ENCODE measurements at regions not wholly inside any gene's neighbourhood (a gene's known extent, or its start where the extent isn't known, plus 50 kb on each side); places are given as distances from the start of the nearest gene placed in this dataset.
"Not testable (repeated sequence)": the region's sequence is repeated elsewhere in the genome, so short reads cannot be mapped to it uniquely, and the experiment has no call there.

DNA sequence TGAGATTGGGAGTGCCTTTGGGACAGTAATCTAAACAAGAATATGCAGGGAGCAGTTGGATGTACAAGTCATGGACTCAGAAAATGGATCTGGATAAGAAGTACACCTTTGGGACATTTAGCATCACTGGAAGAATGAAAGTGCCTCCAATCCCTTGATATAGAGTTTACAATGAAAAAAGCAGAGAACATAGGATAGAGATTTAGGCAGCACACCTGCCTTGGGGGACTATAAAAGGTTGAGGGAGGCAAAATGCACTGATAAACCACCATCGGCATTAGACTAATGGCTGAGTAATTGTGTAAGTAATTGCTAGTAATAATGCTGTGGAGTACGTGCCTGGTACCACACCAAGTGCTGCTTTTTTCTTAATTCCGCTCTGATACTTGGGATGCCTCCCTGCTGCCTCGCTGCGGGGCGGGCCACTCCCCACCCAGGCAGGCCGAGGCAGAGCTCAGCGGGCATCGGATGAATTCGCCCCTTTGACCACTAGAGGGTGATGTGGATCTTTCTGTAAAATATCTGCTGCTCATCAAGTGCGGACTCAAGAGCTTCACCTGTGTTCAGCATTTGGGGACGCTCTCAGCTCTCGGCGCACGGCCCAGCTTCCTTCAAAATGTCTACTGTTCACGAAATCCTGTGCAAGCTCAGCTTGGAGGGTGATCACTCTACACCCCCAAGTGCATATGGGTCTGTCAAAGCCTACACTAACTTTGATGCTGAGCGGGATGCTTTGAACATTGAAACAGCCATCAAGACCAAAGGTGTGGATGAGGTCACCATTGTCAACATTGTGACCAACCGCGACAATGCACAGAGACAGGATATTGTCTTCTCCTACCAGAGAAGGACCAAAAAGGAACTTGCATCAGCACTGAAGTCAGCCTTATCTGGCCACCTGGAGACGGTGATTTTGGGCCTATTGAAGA is 99.9 kb downstream of the ANKRD18B start:
- peak; percentile 25 to 35 for DNase-seq (ENCODE audit: low read depth in 2 of 2)

DNA sequence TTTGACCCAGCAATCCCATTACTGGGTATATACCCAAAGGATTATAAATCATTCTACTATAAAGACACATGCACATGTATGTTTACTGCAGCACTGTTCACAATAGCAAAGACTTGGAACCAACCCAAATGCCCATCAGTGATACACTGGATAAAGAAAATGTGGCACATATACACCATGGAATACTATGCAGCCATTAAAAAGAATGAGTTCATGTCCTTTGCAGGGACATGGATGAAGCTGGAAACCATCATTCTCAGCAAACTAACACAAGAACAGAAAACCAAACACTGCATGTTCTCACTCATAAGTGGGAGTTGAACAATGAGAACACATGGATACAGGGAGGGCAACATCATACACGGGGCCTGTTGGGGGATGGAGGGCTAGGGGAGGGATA is 104.3 kb downstream of the ANKRD18B start:
- not testable (repeated sequence) for DNase-seq (ENCODE audit: low read depth in 2 of 2)

DNA sequence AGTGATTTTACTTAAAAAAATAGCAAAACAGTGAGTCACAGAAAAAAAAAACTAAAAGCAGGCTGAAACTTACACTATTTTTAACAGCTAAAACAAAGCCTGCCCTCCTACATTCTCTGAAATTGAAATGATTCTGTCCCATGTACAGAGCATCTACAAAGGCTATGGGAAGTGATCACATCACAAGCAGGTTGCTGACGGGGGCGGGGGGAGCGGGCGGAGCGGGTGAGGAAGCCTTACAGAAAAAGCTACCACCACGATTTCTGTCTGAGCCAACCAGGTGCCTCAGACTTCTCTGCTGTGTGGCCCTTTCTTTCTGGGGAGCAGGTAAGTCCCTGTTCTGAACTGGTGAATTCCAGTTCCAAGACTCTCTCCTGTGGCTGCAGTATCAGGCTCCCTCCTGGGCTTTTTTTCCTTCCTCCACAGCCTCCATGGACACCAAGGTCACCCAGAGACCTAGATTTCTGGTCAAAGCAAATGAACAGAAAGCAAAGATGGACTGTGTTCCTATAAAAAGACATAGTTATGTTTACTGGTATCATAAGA is 104.9 kb downstream of the ANKRD18B start:
- DNase-seq (ENCODE audit: low read depth in 2 of 2) = no peak

DNA sequence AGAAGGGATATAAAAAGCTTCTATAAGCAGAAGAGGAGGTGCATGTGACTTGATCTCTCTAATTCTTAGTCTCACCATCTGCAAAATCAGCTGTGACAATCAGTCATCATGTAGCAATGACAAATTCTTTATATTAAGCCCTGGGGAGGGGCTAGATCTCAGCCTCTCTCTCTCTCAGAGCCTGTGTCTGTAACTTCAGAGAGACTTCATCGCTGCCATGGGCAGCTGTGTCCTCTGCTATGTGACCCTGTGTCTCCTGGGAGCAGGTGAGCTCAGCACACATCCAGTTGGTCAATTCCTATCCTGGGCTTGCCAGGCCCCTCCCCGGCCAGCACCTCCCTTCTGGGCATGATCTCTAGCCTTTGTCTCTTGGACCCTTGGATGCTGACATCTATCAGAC is 109.6 kb downstream of the ANKRD18B start:
- no peak for DNase-seq (ENCODE audit: low read depth in 2 of 2)

DNA sequence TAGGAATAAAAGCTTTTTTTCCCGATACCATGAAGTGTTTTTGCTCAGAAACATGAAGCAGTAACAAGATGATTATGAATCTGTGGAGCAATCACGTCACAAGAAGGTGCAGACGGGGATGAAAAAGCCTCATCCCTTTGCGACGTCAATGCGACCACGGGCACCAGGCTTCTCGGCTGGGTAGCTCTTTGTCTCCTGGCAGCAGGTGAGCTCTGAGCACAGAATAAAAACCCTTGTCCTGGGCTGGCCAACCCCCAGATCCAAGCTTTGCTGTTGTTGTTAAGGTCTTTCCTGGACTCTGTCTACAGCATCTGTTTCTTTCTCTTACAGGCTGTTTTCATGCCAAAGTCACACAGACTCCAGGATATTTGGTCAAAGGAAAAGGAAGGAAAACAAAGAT is 113.8 kb downstream of the ANKRD18B start:
- no peak for DNase-seq (ENCODE audit: low read depth in 2 of 2)

DNA sequence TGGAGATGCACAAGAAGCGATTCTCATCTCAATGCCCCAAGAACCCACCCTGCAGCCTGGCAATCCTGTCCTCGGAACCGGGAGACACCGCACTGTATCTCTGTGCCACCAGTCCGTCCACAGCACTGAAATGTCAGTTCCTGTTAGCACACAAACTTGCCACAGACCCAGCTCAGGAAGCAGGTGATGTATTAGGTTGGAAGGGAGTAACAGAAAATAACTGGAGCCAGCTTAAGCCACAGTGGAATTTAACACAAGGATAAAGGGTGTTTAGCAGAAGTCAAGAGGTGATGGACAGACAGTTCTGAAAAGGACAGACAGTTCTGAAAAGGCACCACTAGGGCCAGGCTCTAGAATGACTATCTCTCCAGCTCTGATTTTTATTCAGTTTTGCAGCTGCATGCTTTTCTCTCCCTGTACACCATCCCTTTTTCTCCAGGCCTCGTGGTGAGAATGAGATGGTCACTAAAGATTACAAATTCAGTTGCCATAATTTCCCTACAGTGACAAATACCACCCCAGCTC is 114.4 kb downstream of the ANKRD18B start:
- DNase-seq (ENCODE audit: low read depth in 2 of 2) = no peak

DNA sequence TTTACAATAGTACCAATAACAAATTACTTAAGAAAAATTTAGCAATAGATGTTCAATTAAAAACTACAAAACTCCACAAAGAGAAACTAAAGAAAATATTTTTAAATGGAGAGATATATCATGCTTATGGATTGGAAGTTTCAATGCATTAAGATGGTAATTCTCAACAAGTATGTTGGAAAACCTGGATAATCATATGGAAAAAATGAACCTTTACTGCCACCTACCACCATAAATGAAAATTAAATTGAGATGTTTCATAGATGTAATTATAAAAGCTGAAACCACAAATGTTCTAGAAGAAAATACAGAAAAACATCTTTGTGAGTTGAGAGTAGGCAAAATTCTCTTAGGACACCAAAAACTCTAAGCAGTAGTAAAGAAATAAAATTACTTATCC is 121.7 kb downstream of the ANKRD18B start:
- DNase-seq (ENCODE audit: low read depth in 2 of 2) = no peak

DNA sequence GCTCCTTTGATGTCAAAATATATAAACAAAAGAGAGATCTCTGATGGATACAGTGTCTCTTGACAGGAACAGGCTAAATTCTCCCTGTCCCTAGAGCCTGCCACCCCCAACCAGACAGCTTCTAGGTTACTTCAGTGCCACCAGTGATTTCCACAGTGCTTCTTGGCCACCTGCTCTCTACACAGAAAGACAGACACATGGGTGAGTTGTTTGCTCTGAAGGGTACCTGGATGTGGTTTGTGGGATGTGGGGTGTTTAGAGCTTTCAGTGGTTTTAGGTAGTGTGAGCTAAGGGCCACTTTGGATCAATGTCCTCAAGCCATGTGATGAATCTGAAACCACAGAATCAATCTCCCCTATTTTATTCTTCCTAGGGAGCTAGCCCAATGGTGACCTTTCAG is 125.4 kb downstream of the ANKRD18B start:
- DNase-seq (ENCODE audit: low read depth in 2 of 2) = no peak

DNA sequence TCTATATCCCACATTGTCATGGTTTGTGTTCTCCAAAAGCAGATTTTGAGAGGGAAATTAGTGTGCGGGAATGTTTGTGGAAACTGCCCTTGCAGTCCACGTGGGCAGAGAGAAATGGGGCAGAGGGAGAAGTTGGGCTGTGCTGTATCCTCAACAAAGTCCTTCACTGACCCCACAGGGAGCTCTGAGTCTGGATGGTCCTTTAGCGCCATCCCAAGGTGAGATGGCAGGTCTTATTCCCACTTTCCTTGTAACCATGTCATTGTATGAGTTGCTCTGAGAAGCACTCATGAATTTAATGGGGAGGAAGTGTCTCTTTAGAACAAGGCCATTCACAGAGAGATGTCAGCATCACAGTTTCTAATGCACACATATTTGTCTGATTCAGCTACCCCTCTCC is 127.1 kb downstream of the ANKRD18B start:
- DNase-seq (ENCODE audit: low read depth in 2 of 2) = no peak

DNA sequence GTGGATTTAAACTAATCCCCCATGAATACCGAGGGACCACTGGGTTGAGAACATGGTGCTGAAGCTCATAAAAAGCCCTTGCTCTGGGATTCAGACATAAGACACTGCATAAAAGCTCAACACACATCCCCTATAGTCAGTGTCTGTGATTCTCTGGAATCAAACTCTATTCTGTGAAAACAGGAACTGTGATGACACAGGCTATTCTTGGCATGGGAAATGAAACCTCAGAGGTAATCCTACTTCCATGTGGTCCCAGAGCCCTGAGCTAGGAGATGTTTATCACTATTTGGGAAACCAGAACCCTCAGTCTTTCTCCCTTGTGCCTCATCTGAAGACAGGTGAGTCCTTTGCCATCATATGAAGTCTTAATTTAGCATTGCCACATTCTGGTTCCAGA is 135.4 kb upstream of the PRSS3 start:
- DNase-seq (ENCODE audit: low read depth in 2 of 2) = no peak

DNA sequence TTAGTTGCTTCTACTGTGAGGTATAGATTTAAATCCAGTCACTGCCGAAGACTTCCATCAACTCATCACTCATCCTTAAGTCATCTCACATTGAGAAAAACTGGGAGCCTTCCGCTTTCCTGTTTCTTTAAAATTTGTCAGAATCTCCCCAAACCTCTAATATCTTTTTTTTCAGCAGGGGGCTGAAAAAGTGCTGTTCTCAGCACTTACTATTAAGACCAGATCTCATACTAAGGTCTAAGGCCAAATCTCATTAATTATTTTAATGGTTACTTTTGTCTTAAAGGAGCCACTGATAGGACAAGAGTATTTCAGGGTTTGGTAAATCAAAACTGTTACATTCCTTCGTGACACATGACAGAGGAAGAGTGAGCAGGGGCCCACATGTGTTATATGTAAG is 134.6 kb upstream of the PRSS3 start:
- no peak for DNase-seq (ENCODE audit: low read depth in 2 of 2)

DNA sequence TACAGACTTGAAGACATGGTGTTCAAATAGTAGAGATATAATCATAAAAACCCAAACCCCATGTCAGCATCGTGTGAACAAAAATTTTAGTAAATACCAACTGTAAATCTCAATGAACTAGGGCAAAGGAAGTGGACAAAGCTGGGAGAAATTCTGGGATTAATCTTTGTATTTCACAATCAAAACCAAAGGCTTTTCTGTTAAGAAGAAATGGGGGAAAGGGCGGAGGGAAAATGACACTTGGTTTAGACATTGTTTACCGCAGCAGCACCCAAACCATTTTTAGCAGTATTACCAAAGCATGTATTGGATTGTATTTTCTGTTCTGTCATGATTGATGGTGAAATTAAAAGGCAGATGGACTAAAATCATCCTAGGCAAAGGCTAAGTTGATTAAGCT is 134.2 kb upstream of the PRSS3 start:
- no peak for DNase-seq (ENCODE audit: low read depth in 2 of 2)

DNA sequence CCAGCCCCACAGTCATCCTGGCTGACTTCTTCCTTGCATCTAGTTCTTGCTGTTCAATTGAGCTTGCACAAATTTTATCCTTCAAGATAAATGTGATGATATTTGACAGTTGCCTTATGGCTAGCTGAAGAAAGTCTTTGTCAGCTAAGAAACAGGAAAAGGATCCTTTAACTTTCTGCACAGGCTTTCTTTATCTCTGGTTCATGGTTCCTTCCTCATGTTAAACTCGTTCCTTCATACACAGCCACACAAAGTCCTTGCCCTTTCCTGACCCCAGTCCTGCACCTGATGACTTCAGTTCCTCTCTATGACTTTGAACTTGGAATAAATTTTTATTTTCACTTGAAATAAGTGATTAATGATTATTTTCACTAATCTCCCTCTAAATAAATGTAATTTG is 132.5 kb upstream of the PRSS3 start:
- no peak for DNase-seq (ENCODE audit: low read depth in 2 of 2)

DNA sequence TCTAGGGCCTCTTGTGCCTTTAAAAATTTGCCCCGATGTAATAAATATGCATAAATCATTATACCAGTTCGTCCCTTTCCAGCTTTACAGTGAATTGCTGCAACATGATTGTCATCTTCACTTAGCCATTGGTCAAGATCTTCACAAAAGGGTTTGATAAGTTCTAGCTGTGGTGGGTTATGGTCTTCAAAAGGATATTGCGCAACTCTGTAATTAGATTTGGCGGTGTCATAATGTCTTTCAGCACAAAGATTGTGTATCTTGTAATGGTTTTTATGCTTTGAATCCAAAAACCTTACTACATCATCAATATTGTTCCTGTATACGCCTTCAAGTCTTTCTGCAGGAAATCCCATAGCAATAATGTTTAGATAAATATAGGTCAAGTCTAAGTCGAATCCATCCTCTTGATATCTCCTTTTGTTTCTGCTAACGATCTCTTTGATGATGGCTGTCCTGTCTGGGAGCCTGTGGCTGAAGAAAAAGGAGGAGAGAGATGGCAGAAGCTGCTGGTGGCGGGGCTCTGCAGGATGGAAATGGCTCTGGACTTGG is 119.1 kb upstream of the PRSS3 start:
- not testable (repeated sequence) for DNase-seq (ENCODE audit: low read depth in 2 of 2)

DNA sequence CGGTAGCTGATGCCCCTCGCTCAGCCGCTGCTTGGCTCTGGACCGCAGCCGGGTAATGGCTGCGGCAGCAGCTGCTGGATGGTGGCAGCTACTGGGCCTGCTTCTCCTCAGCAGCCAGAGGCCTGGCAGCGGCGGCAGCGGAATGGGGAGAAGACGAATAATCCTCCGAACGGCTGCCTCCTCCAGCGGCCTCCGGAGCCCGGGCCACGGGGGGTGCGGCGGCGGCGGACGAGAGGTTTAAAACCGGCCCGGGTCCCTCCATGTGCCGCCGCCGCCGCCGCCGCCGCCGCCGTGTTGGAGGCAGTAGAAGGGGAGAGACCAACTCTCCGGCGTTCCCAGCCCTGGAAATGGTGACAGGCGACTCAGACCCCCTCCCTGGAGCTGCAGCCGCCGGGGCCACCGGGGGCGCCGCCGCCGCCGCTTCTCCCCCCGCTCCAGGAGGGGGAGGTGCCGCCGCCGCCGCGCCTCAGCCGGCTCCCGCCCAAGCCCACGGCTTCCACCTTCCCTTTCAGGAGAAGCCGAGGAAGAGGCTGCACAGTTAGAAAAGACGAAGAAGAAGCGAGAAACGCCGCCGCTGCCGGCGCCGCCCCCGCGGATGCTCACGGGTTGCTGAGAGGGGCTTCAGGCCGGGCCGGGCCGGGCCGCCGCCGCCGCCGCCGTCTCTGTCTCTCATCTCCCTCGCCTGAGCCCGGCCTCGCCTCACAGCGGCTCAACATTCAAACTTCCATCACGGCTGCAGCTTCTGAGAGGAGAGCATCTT is 118.4 kb upstream of the PRSS3 start:
- no peak for DNase-seq (ENCODE audit: low read depth in 2 of 2)

DNA sequence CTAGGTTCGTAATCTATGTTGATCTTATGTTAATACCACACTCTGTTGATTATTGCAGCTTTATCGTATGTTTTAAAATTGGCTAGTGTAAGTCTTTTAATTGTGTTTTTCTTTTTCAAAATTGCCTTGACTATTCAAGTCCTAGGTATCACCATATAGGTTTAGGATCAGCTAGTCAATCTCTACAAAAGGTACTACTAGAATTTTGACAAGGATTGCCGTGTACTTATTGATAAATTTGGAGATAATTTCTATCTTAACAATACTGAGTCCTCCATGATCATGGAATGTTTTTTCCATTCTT is 117.9 kb upstream of the PRSS3 start:
- DNase-seq (ENCODE audit: low read depth in 2 of 2) = no peak

DNA sequence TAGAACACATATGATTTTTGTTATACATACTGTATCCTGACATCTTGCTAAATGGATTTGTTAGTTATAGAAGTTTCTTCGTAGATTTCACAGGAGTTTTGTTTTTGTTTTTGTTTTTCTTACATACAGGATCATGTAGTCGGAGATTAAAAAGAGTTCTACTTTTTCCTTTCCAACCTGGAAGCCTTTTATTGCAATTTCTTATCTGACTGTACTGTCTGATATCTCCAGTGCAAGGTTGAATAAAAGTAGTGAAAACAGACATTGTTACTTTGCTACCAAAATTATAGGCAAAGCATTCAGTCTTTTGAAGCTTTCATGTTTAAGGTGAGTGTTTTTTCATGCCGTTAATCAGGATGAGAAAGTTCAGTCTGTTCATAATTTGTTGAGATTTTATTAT is 117.4 kb upstream of the PRSS3 start:
- no peak for DNase-seq (ENCODE audit: low read depth in 2 of 2)

DNA sequence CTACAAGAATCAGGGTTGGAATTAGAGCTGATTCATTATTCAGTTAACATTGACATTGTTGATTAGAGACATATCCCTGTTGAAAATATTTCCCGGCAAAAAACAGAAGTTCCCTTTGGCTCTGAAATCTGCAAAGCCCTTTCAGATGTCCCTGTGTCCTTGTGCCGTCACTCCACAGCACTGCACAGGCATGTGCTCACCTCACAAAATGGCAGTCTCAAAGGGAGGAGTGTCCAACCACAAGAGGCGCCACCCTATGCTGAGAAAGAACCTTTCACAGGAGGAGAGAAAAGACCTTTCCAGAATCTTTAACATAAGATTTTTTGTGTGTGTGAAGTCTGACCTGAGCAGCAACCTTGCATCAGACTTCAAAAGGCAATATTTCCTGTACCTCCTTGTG is 112.8 kb upstream of the PRSS3 start:
- no peak for DNase-seq (ENCODE audit: low read depth in 2 of 2)

DNA sequence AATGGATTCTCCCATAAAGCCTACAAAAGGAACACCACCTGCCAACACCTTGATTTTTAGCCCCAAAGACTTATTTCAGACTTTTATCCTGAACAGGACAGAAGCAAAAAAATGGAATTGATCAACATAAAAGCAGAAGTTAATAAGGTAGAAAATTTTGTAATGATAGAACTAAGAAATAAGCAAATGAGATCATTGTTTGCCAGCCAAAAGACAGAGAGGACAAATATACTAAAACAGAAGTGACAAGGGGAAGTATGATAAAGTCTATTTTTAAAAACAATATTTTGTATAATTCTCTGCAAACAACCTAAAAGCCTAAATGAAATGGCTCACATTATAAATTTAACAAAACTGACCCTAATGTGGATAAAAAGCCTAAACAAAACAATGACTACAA is 110.5 kb upstream of the PRSS3 start:
- no peak for DNase-seq (ENCODE audit: low read depth in 2 of 2)

DNA sequence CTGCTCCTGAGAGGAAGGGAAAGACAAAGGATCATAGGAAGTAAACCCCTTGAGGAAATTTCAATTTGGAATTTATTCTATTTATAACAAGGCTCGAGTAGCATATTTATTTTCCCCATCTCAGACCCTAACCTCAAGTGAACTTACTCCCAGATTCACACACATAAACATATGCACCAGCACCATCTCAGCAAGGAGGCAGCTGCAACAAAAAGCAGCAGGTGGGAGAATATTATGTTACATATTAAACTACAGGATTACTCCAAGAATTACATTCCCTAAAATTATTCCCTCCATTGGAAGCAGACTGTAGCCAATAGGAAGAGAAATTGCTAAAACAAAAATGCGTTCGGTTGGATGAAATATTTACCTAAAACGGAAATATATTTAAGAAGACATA is 108.4 kb upstream of the PRSS3 start:
- DNase-seq (ENCODE audit: low read depth in 2 of 2) = no peak

DNA sequence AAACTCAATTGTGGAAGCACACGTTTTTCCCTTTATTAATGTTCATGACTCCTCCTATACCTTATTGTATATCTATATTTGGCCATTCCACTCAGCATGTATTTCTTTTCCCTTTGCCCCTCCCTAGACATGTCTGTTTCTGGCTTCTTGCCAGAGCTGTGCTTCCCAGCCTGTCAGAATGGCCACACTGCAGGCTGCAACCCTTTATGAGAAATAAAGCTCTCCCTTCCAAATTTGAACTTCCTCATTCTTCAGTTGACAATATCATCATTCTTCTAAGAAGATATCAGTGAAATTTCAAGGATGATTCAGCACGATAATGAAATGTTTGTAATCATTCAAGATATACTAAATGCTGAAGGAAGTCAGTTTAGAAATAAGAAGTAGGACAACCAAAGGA is 107.6 kb upstream of the PRSS3 start:
- DNase-seq (ENCODE audit: low read depth in 2 of 2) = no peak

DNA sequence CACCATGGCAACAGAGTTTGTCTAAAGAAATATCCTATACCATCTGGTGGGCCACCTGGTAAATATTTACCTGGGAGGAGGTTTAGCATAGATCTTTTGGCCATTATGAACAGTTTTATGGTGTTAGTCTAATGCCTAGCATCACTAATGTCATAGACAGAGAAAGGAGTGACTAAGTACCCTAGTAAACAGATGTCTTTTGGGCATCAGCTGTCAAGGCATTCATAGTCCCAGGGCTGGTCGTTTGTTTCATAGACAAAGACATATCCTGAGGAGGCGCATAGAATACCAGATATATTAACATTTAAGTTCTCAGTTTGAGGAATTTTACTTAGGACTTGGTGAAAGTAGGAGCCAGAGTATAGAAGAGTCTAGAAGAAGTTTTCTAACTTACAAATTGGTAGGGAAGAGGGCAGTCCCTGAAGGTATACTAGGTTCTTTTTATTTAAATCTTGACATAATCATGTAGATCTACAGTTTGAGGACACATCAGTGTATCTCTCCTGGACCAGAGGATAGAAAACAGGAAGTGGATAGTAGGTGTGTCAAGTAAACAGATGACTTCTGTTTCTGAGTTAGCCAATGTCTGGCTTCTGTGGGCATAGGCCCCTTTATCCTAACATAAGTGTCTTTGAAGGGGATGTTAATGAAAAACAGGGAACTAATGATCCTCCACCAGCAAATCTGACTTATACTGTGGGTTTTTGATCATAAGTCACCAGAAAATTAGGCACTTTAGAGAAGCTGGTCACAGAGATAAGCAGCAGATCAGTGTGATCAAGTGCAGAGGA is 105.0 kb upstream of the PRSS3 start:
- DNase-seq (ENCODE audit: low read depth in 2 of 2) = no peak

Measured in activated CD8-positive, alpha-beta memory T cell treated with anti-CD3 and anti-CD28 coated beads for 4 hours (primary cell).